Heart left ventricle (tissue), 16 donors: ENCODE measurements at regions not wholly inside any gene's neighbourhood (a gene's known extent, or its start where the extent isn't known, plus 50 kb on each side); places are given as distances from the start of the nearest gene placed in this dataset.
A peak's percentile ranks its signal among the peaks of the same experiment; 100 is the strongest.

Experiments used
- ATAC-seq, 4 donors: fragments of 200-7000 bp; cut with Tn5 transposase; one replicate each; pipeline ENCODE4 v1.9.1; 2020 to 2022; ENCODE audit warnings: moderate library complexity in 4 of 4, mild to moderate bottlenecking in 3 of 4, moderate number of reproducible peaks in 1 of 4
- DNase-seq, 5 donors: peaks; one replicate each; pipeline ENCODE4 v3.0.0-alpha.2; 2020
- H3K27ac ChIP-seq, 12 donors: fragments of 200-600 bp; sonication (generic) in 4 of 12; one replicate each; pipeline versions ENCODE4 v1.5.0 to v1.8.0; 2016 to 2022; ENCODE audit warnings: mild to moderate bottlenecking in 2 of 12
- H3K27me3 ChIP-seq, 9 donors: fragments of 200-600 bp; sonication (generic) in 2 of 9; one replicate each; pipeline versions ENCODE4 v1.5.1 to v1.8.0; 2016 to 2022; ENCODE audit warnings: mild to moderate bottlenecking in 3 of 9
- H3K36me3 ChIP-seq, 9 donors: fragments of 200-600 bp; sonication (generic) in 2 of 9; one replicate each; pipeline versions ENCODE4 v1.5.0 to v1.8.0; 2018 to 2022; ENCODE audit warnings: mild to moderate bottlenecking in 2 of 9
- H3K4me1 ChIP-seq, 12 donors: fragments of 200-600 bp; sonication (generic) in 4 of 12; one replicate each; pipeline versions ENCODE4 v1.5.0 to v1.8.0; 2016 to 2022; ENCODE audit warnings: mild to moderate bottlenecking in 3 of 12
- H3K4me3 ChIP-seq, 12 donors: fragments of 200-600 bp; sonication (generic) in 4 of 12; one replicate each; pipeline versions ENCODE4 v1.5.0 to v1.8.0; 2017 to 2022; ENCODE audit warnings: mild to moderate bottlenecking in 9 of 12, moderate library complexity in 4 of 12
- H3K9me3 ChIP-seq, 12 donors: fragments of 200-600 bp; sonication (generic) in 4 of 12; one replicate each; pipeline versions ENCODE4 v1.5.0 to v1.8.0; 2016 to 2022; ENCODE audit warnings: mild to moderate bottlenecking in 1 of 12
- POLR2A ChIP-seq, 2 donors: fragments of 450-650 bp; IDR thresholded peaks; one replicate each; pipeline ENCODE4 v1.6.1; 2017; ENCODE audit warnings: antibody characterized with exemption in 2 of 2, mild to moderate bottlenecking in 2 of 2, moderate library complexity in 2 of 2
- WGBS, 4 donors: extraction: QIAGEN DNeasy Blood & Tissue Kit in 2 of 4; methylation state at CpG; one replicate each; pipeline versions ENCODE4 v1.1.5 to v1.1.7; 2013 to 2018; 5-methylcytosine and 5-hydroxymethylcytosine counted together
- intact Hi-C, 10 donors: fragments of 100-400 bp; cut with DNase I; formaldehyde crosslinking; loops; one replicate each; pipeline versions ENCODE4 v1.11.1 to v1.14.2; 2022
- TF ChIP-seq, protein P1 (sequence below), 12 donors: fragments of 200-600 bp; sonication (generic) in 4 of 12; IDR thresholded peaks; one replicate each; pipeline versions ENCODE4 v1.5.0 to v1.8.0; 2018 to 2022; ENCODE audit warnings: antibody characterized with exemption in 12 of 12, mild to moderate bottlenecking in 5 of 12
- donor health status: ischemic (EF 13 %, LVEDD 7.1; RV severe dilation, severe dysfunction).
- donor health status: healthy with polysubstance abuse.
- donor health status: DM: no; HTN: yes; CAD: no.
- donor health status: DM: no; HTN: no; CAD: no.
- donor health status: ischemic (EF 25% LVEDD 6.9; RV normal size, moderate dysfunction).
- donor health status: ischemic (EF 25% LVEDD 5.7; RV mildly dilated, moderate dysfunction).
- donor health status: healthy.
- donor health status: DM: yes; HTN: yes; CAD: no.
- donor health status: ischemic (EF 35%, LVEDD 5.7; RV mildly dilated, moderate dysfunction).
- donor health status: nonischemic (EF 11% LVEDD 7.7; RV severe dilation, severe dysfunction).
- donor health status: DM: yes; HTN: yes; CAD: no.
- donor health status: PGD.
- donor health status: ischemic (EF 29% LVEDD 5.4; RV normal size, mild dysfunction).
- donor health status: nonischemic (EF 23%, LVEDD 6.1; RV moderate dilation, normal function).

- H3K9me3 ChIP-seq, result peaks cover 0 to 6% (median 0%) of the 10 kb centered on the region in 12 donors
- ATAC-seq, result no peak
- H3K27ac ChIP-seq, result no peak overlapping the region
- TF ChIP-seq, protein P1, sequence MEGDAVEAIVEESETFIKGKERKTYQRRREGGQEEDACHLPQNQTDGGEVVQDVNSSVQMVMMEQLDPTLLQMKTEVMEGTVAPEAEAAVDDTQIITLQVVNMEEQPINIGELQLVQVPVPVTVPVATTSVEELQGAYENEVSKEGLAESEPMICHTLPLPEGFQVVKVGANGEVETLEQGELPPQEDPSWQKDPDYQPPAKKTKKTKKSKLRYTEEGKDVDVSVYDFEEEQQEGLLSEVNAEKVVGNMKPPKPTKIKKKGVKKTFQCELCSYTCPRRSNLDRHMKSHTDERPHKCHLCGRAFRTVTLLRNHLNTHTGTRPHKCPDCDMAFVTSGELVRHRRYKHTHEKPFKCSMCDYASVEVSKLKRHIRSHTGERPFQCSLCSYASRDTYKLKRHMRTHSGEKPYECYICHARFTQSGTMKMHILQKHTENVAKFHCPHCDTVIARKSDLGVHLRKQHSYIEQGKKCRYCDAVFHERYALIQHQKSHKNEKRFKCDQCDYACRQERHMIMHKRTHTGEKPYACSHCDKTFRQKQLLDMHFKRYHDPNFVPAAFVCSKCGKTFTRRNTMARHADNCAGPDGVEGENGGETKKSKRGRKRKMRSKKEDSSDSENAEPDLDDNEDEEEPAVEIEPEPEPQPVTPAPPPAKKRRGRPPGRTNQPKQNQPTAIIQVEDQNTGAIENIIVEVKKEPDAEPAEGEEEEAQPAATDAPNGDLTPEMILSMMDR (IDR thresholded peaks at IDR 0.05), result no peak
- no peak for TF ChIP-seq POLR2A (IDR thresholded peaks at IDR 0.05)
- intact Hi-C loops, result no loop called here
- H3K36me3 ChIP-seq, result no peaks in the 10 kb centered on the region
- H3K27me3 ChIP-seq, result no peaks in the 10 kb centered on the region
- DNase-seq, result no peak
- H3K4me3 ChIP-seq, result no peak overlapping the region
- H3K4me1 ChIP-seq, result peaks cover 0 to 41% (median 2%) of the 10 kb centered on the region in 12 donors
- WGBS, 4 donors, result 79 to 85% (median 82%) methylated on average over 2 of the region's 2 CpGs
These were observed 110.9 kb downstream of the TOMM20 start for GRCh38 chr1:235017719-235018118.

GRCh38 chr1:235017191-235017590, 111.4 kb downstream of the TOMM20 start:
- Histone ChIP-seq H3K27me3 (no peaks in the 10 kb centered on the region), H3K4me1 (peaks cover 0 to 41% (median 6%) of the 10 kb centered on the region in 12 donors), H3K9me3 (peaks cover 0 to 6% (median 0%) of the 10 kb centered on the region in 12 donors), H3K4me3 (no peak overlapping the region), H3K27ac (no peak overlapping the region), H3K36me3 (no peaks in the 10 kb centered on the region)
- ATAC-seq, result no peak
- 94 to 97% (median 96%) methylated on average over 4 of the region's 4 CpGs for WGBS, 4 donors
- no peak for DNase-seq
- intact Hi-C loops, result no loop called here
- TF ChIP-seq, protein P1 (IDR thresholded peaks at IDR 0.05), result no peak
- TF ChIP-seq POLR2A (IDR thresholded peaks at IDR 0.05), result no peak

DNA sequence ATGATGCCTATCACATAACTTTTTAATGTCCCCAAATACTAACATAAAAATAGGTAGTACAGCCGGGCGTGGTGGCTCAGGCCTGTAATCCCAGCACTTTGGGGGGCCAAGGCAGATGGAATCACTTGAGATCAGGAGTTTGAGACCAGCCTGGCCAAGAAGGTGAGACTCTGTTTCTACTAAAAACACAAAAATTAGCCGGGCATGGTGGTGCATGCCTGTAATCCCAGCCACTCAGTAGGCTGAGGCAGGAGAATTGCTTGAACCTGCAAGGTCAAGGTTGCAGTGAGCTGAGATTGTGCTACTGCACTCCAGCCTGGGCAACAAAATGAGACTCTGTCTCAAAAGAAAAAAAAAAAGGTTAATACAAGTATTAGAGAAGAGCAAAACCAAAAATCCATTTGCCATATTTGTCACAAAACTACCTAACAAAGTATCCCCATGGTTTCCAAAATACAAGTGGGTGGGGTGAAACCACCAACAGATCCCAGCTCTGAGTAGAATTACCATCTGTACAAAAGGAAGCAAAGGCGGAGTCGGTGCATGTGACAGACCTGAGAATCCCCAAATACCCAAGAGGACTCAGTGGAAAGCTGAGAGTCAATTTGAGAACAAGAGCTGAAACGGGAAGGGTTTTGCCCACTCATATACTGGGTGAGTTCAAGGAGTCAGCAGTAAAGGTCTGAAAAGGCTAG, 113.2 kb downstream of the TOMM20 start:
- no peak for DNase-seq
- no peak overlapping the region for H3K4me3 ChIP-seq
- H3K4me1 ChIP-seq, result peaks cover 0 to 50% (median 13%) of the 10 kb centered on the region in 12 donors
- intact Hi-C loops, result loop anchor here in 1 of 10 donors (2.0 kb wide), 1 partner anchor 19 kb away; no protein-coding TSS in a partner anchor
- TF ChIP-seq, protein P1 (IDR thresholded peaks at IDR 0.05), result no peak
- no peak for TF ChIP-seq POLR2A (IDR thresholded peaks at IDR 0.05)
- H3K9me3 ChIP-seq, result peaks cover 0 to 6% (median 0%) of the 10 kb centered on the region in 12 donors
- WGBS, 4 donors, result 86 to 90% (median 88%) methylated on average over 6 of the region's 6 CpGs
- H3K36me3 ChIP-seq, result no peaks in the 10 kb centered on the region
- no peak for ATAC-seq
- peak overlapping the region in 1 of 12 donors; percentile 65 for H3K27ac ChIP-seq
- H3K27me3 ChIP-seq, result no peaks in the 10 kb centered on the region

DNA sequence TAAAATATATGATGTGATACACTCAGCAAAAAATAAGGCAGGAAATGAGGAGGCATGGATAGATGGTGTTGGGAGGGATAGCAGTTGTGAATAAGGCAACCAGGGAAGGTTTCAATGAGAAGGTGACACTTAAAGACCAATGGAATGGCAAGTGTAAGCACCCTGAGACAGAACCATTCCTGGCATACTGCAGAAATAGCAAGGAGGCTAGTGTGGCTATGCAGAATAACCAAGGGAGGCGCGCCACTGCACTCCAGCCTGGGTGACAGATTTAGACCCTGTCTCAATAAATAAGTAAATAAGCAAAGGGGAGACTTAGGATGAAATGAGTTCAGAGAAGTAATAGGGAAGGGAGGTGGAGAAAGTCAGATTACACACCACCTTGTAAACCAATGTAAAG, 113.9 kb downstream of the TOMM20 start:
- intact Hi-C loops, result loop anchor here in 2 of 10 donors (2.0 to 5.0 kb wide), 2 partner anchors 20 to 33 kb away; no protein-coding TSS in a partner anchor
- TF ChIP-seq, protein P1 (IDR thresholded peaks at IDR 0.05), result no peak
- Histone ChIP-seq H3K36me3 (no peaks in the 10 kb centered on the region), H3K27me3 (no peaks in the 10 kb centered on the region), H3K9me3 (peaks cover 0 to 6% (median 0%) of the 10 kb centered on the region in 12 donors), H3K4me1 (peaks cover 0 to 50% (median 13%) of the 10 kb centered on the region in 12 donors), H3K4me3 (no peak overlapping the region), H3K27ac (no peak overlapping the region)
- WGBS, 4 donors, result 95 to 100% (median 99%) methylated on average over 2 of the region's 2 CpGs
- no peak for ATAC-seq
- no peak for DNase-seq
